A549 (cell line): ENCODE measurements at regions not wholly inside any gene's neighbourhood (a gene's known extent, or its start where the extent isn't known, plus 50 kb on each side); places are given as distances from the start of the nearest gene placed in this dataset.

Experiments used
- ATAC-seq, 2 experiments: fragments of 200-7000 bp in 1 of 2; fragments of >200 bp in 1 of 2; cut with Nextera tagmentation in 1 of 2; cut with Tn5 transposase in 1 of 2; 3 replicates each; pipeline versions ENCODE4 v1.8.0 to v1.9.1; 2018 to 2020; ENCODE audit warnings: mild to moderate bottlenecking in 1 of 2, moderate library complexity in 1 of 2
- CTCF ChIA-PET: fragments of 300-600 bp; sonication (Branson Sonifier 250); formaldehyde crosslinking; extraction: SDS; loops from one replicate; lab custom pipeline; 2021; ENCODE audit warnings: antibody characterized with exemption, inconsistent platforms; lab: Yijun Ruan, JAX
- POLR2A ChIA-PET: fragments of 350-600 bp; formaldehyde crosslinking; extraction: SDS; loops from one replicate; lab custom pipeline; 2021; ENCODE audit warnings: antibody characterized with exemption, inconsistent platforms; lab: Yijun Ruan, JAX
- DNase-seq, 2 experiments: peaks; one replicate each; pipeline versions ENCODE4 v3.0.0 to v3.0.0-alpha.2; 2011 to 2016; ENCODE audit warnings: low read depth in 1 of 2, low spot score in 1 of 2
- FAIRE-seq: peaks from 2 replicates; lab custom pipeline; 2011; peaks lifted over from hg19 to GRCh38; lab: Jason Lieb, UNC
- H3K27ac ChIP-seq, 2 experiments: fragments of >200 bp; sonication (Bioruptor Twin); formaldehyde crosslinking; 3 replicates each; pipeline ENCODE4 v1.5.1; 2016 to 2017
- H3K4me1 ChIP-seq: fragments of >200 bp; sonication (Bioruptor Twin); formaldehyde crosslinking; 3 replicates; pipeline ENCODE4 v1.6.1; 2016
- H3K4me2 ChIP-seq: fragments of >200 bp; sonication (Bioruptor Twin); formaldehyde crosslinking; 3 replicates; pipeline ENCODE4 v1.6.1; 2016
- H3K4me3 ChIP-seq: fragments of >200 bp; sonication (Bioruptor Twin); formaldehyde crosslinking; 3 replicates; pipeline ENCODE4 v1.5.1; 2016
- H3K9me3 ChIP-seq: fragments of >200 bp; sonication (Bioruptor Twin); formaldehyde crosslinking; 3 replicates; pipeline ENCODE4 v1.6.1; 2016
- CBX2 ChIP-seq: fragments of 200-600 bp; sonication (generic); IDR thresholded peaks from 2 replicates; pipeline ENCODE4 v1.6.1; 2016; ENCODE audit warnings: low read depth, mild to moderate bottlenecking, borderline replicate concordance
- CBX8 ChIP-seq: fragments of 200-600 bp; sonication (generic); IDR thresholded peaks from 2 replicates; pipeline ENCODE4 v1.6.1; 2016
- CEBPB ChIP-seq, 2 experiments: fragments of >200 bp in 1 of 2; sonication (Bioruptor Twin) in 1 of 2; formaldehyde crosslinking in 1 of 2; IDR thresholded peaks; 2 replicates each; pipeline ENCODE4 v1.6.1; 2012 to 2016
- CHD2 ChIP-seq: fragments of 150-350 bp; IDR thresholded peaks from 2 replicates; pipeline ENCODE4 v1.6.1; 2014; ENCODE audit warnings: low read length; ENCODE audit not compliant: partially characterized antibody
- CHD4 ChIP-seq: fragments of 200-600 bp; sonication (generic); IDR thresholded peaks from 2 replicates; pipeline ENCODE4 v1.6.1; 2016; ENCODE audit warnings: antibody characterized with exemption, mild to moderate bottlenecking, borderline replicate concordance
- EHF ChIP-seq: fragments of 250-450 bp; sonication (Bioruptor Pico); IDR thresholded peaks from 2 replicates; pipeline ENCODE4 v1.5.0; 2020; ENCODE audit warnings: mild to moderate bottlenecking
- EP300 ChIP-seq, 2 experiments: fragments of >200 bp; sonication (Bioruptor Twin); formaldehyde crosslinking; IDR thresholded peaks; 2 replicates in 1 of 2; 3 replicates in 1 of 2; pipeline ENCODE4 v1.6.1; 2016 to 2017
- FOSB ChIP-seq: fragments of 250-450 bp; sonication (Bioruptor Pico); IDR thresholded peaks from 2 replicates; pipeline ENCODE4 v1.5.0; 2020; ENCODE audit warnings: mild to moderate bottlenecking, moderate library complexity
- FOSL2 ChIP-seq, 2 experiments: fragments of 450-650 bp in 1 of 2; fragments of >200 bp in 1 of 2; sonication (Bioruptor Twin) in 1 of 2; formaldehyde crosslinking; IDR thresholded peaks; 2 replicates each; pipeline versions ENCODE4 v1.5.0 to v1.6.1; 2016 to 2020; ENCODE audit warnings: mild to moderate bottlenecking in 1 of 2, moderate library complexity in 1 of 2
- FOXS1 ChIP-seq: fragments of 250-450 bp; sonication (Bioruptor Pico); IDR thresholded peaks from 2 replicates; pipeline ENCODE4 v1.5.0; 2020; ENCODE audit warnings: mild to moderate bottlenecking, moderate library complexity
- HDAC2 ChIP-seq: fragments of 200-600 bp; sonication (generic); IDR thresholded peaks from 2 replicates; pipeline ENCODE4 v1.6.1; 2016
- HEYL ChIP-seq: fragments of 250-450 bp; sonication (Bioruptor Pico); IDR thresholded peaks from 2 replicates; pipeline ENCODE4 v1.8.0; 2021; ENCODE audit warnings: mild to moderate bottlenecking, moderate library complexity
- HOXB13 ChIP-seq: fragments of 250-450 bp; sonication (Bioruptor Pico); IDR thresholded peaks from 2 replicates; pipeline ENCODE4 v1.5.0; 2020; ENCODE audit warnings: low read depth, mild to moderate bottlenecking, moderate library complexity
- JUNB ChIP-seq: fragments of >200 bp; sonication (Bioruptor Twin); formaldehyde crosslinking; IDR thresholded peaks from 2 replicates; pipeline ENCODE4 v1.6.1; 2016
- KDM1A ChIP-seq: fragments of 200-600 bp; sonication (generic); IDR thresholded peaks from 2 replicates; pipeline ENCODE4 v1.6.1; 2016; ENCODE audit warnings: low read depth, mild to moderate bottlenecking
- MAFK ChIP-seq: fragments of 450-650 bp; IDR thresholded peaks from 2 replicates; pipeline ENCODE4 v1.6.1; 2014; ENCODE audit not compliant: partially characterized antibody
- MAZ ChIP-seq: fragments of 150-350 bp; IDR thresholded peaks from 2 replicates; pipeline ENCODE4 v1.6.1; 2014; ENCODE audit warnings: antibody characterized with exemption, low read depth, low read length, borderline replicate concordance
- NPAS2 ChIP-seq: fragments of 250-450 bp; sonication (Bioruptor Pico); IDR thresholded peaks from 2 replicates; pipeline ENCODE4 v1.8.0; 2022; ENCODE audit warnings: mild to moderate bottlenecking, moderate library complexity, borderline replicate concordance
- NR3C1 ChIP-seq: fragments of >200 bp; sonication (Bioruptor Twin); formaldehyde crosslinking; IDR thresholded peaks from 3 replicates; pipeline ENCODE4 v1.6.1; 2017
- RAD21 ChIP-seq, 2 experiments: fragments of >200 bp in 1 of 2; sonication (Bioruptor Twin) in 1 of 2; formaldehyde crosslinking in 1 of 2; IDR thresholded peaks in 1 of 2; conservative IDR thresholded peaks in 1 of 2; 2 replicates in 1 of 2; 3 replicates in 1 of 2; pipeline ENCODE4 v1.6.1; 2012 to 2018; ENCODE audit warnings: inconsistent platforms in 1 of 2
- RNF2 ChIP-seq: fragments of 200-600 bp; sonication (generic); IDR thresholded peaks from 2 replicates; pipeline ENCODE4 v1.6.1; 2016; ENCODE audit warnings: low read depth, mild to moderate bottlenecking, antibody characterized with exemption, moderate library complexity, borderline replicate concordance
- TP53 ChIP-seq: fragments of 250-450 bp; sonication (Bioruptor Pico); IDR thresholded peaks from 2 replicates; pipeline ENCODE4 v1.5.0; 2021; ENCODE audit warnings: mild to moderate bottlenecking, moderate library complexity
- ZNF302 ChIP-seq: fragments of 250-450 bp; sonication (Bioruptor Pico); IDR thresholded peaks from 2 replicates; pipeline ENCODE4 v1.9.0; 2021; ENCODE audit warnings: inconsistent platforms, mild to moderate bottlenecking, moderate library complexity
- ZSCAN20 ChIP-seq: fragments of 250-450 bp; sonication (Bioruptor Pico); IDR thresholded peaks from 2 replicates; pipeline ENCODE4 v1.8.0; 2022; ENCODE audit warnings: mild to moderate bottlenecking, moderate library complexity
- WGBS: methylation state at CpG from one replicate; pipeline ENCODE4 v1.1.6; 2017; ENCODE audit errors: missing lambda C conversion rate; 5-methylcytosine and 5-hydroxymethylcytosine counted together
- TF ChIP-seq, protein P1 (sequence below): fragments of 450-650 bp; IDR thresholded peaks from 2 replicates; pipeline ENCODE4 v1.6.1; 2014; ENCODE audit warnings: antibody characterized with exemption
- TF ChIP-seq, protein P2 (sequence below): IDR thresholded peaks from 2 replicates; pipeline ENCODE4 v1.6.1; 2012
- TF ChIP-seq, protein P3 (sequence below): fragments of 250-450 bp; sonication (Bioruptor Pico); IDR thresholded peaks from 2 replicates; pipeline ENCODE4 v1.5.0; 2020; ENCODE audit warnings: low read depth, mild to moderate bottlenecking, moderate library complexity

DNA sequence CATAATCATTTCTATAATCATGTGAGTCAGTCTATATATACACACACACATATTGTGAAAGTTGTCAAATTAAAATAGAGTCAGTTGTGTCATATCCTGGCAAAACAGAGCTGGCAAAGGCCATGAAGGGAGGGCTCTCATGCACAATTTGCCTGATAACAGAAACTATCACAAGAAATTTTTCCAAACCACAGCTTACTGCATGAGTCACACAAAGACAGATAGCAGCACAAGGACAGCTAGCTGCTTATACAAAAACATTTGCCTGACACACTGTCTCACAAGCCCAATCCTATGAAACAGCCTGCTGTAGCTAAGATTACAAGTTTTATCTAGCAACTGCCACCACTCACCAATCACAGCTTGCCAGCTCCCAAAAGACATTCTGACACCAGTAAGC, 848.5 kb upstream of the MAN1A1 start:
- H3K4me2 ChIP-seq, result no peak overlapping the region
- H3K4me1 ChIP-seq, result no peaks in the 10 kb centered on the region
- POLR2A ChIA-PET, result no interaction called here
- DNase-seq (no peak), FAIRE-seq (no peak), ATAC-seq (no peak)
- CTCF ChIA-PET, result no interaction called here
- no peak for TF ChIP-seq MAZ
- H3K27ac ChIP-seq, result no peak overlapping the region
- H3K9me3 ChIP-seq, result no peaks in the 10 kb centered on the region
- H3K4me3 ChIP-seq, result no peak overlapping the region

DNA sequence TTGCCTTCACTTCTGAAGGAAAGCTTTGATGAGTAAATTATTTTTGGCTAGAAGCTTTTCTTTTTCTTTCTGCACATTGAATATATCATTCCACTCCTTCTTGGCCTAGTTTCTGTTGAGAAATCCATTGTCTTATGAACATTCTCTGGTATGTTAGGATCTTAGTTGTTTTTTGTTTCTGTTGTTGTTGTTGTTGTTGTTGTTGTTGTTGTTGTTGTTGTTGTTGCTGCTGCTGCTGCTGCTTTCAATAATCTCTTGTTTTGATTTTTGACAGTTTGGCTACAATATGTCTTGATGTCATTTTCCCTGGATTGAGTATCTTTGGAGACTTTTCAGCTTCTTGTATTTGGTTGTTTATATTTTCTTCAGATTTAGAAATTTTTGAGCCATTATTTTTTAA, 836.5 kb upstream of the MAN1A1 start:
- POLR2A ChIA-PET, result no interaction called here
- no peak overlapping the region for H3K4me3 ChIP-seq
- ATAC-seq (no peak), FAIRE-seq (no peak), DNase-seq (no peak)
- no peaks in the 10 kb centered on the region for H3K9me3 ChIP-seq
- H3K27ac ChIP-seq, result no peak overlapping the region
- no peak overlapping the region for H3K4me2 ChIP-seq
- CTCF ChIA-PET, result no interaction called here
- no peak for TF ChIP-seq MAZ
- TF ChIP-seq CEBPB (IDR thresholded peaks at IDR 0.05), result no peak
- no peak for TF ChIP-seq HDAC2
- TF ChIP-seq HOXB13 (CRISPR knock-in tag), result no peak
- no peak for TF ChIP-seq TP53 (CRISPR knock-in tag)
- TF ChIP-seq RAD21 (conservative IDR thresholded peaks at IDR 0.05 in 1 of 2, IDR thresholded peaks at IDR 0.05 in 1 of 2), result no peak
- TF ChIP-seq, protein P1, sequence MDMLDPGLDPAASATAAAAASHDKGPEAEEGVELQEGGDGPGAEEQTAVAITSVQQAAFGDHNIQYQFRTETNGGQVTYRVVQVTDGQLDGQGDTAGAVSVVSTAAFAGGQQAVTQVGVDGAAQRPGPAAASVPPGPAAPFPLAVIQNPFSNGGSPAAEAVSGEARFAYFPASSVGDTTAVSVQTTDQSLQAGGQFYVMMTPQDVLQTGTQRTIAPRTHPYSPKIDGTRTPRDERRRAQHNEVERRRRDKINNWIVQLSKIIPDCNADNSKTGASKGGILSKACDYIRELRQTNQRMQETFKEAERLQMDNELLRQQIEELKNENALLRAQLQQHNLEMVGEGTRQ, result no peak
- TF ChIP-seq JUNB, result no peak
- no peak for TF ChIP-seq HEYL (CRISPR knock-in tag)
- no peak for TF ChIP-seq FOXS1 (CRISPR knock-in tag)
- TF ChIP-seq FOSL2 (IDR thresholded peaks at IDR 0.05), result no peak
- TF ChIP-seq FOSL2 (CRISPR knock-in tag; IDR thresholded peaks at IDR 0.05), result no peak
- H3K4me1 ChIP-seq, result no peaks in the 10 kb centered on the region

DNA sequence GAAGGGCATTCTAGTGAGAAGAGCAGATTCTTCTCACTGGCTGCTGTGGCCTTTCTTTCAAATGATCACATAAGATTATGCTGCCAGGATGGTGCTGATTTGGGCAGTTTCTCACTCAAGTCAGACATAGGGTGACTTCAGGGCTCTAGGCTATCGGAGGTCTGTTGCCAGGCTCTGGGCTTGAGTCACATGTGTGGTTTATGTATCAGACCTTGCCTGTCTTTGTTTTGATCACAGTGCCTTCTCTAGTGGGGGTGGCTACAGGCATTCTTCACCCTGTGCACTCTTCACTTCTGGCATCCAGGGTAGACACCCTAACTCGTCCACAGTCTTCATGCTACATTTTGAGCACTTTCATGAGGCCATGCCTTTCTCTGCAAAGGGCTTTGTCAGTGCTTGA, 823.7 kb upstream of the MAN1A1 start:
- TF ChIP-seq, protein P2, sequence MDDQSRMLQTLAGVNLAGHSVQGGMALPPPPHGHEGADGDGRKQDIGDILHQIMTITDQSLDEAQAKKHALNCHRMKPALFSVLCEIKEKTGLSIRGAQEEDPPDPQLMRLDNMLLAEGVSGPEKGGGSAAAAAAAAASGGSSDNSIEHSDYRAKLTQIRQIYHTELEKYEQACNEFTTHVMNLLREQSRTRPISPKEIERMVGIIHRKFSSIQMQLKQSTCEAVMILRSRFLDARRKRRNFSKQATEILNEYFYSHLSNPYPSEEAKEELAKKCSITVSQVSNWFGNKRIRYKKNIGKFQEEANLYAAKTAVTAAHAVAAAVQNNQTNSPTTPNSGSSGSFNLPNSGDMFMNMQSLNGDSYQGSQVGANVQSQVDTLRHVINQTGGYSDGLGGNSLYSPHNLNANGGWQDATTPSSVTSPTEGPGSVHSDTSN, result no peak
- TF ChIP-seq MAFK (no peak), CEBPB (IDR thresholded peaks at IDR 0.05) (no peak), CHD2 (no peak), EP300 (IDR thresholded peaks at IDR 0.05) (no peak), RNF2 (no peak)
- H3K4me1 ChIP-seq, result no peaks in the 10 kb centered on the region
- H3K9me3 ChIP-seq, result no peaks in the 10 kb centered on the region
- no peak overlapping the region for H3K27ac ChIP-seq
- H3K4me3 ChIP-seq, result no peak overlapping the region
- FAIRE-seq (no peak), ATAC-seq (no peak), DNase-seq (no peak)
- POLR2A ChIA-PET, result no interaction called here
- 8% methylated on average over 1 of the region's 2 CpGs for WGBS
- no peak overlapping the region for H3K4me2 ChIP-seq
- CTCF ChIA-PET, result no interaction called here

DNA sequence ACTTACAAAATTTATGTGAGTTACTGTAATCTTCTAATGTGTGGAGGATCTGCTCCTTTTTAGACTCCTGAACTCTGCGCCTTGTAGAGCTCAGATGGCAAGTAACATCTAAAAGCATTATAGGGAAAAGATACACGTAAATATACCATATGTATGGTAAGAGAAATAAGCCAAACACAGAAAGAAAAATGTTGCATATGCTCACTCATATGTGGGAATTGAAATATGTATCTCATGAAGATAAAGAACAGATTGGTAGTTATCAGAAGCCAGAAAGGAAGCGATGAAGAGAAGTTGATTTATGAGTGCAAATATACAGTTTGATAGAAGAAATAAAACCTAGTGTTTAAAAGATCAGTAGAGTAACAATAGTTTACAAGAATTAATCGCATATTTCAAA, 815.0 kb upstream of the MAN1A1 start:
- TF ChIP-seq RNF2, result no peak
- no peak for TF ChIP-seq MAFK
- no peak for TF ChIP-seq CHD2
- Histone ChIP-seq H3K4me3 (no peak overlapping the region), H3K9me3 (no peaks in the 10 kb centered on the region), H3K27ac (no peak overlapping the region), H3K4me2 (no peak overlapping the region), H3K4me1 (no peaks in the 10 kb centered on the region)
- ATAC-seq, result no peak
- WGBS, result 24% methylated on average over 4 of the region's 4 CpGs
- no peak for FAIRE-seq
- ChIA-PET CTCF (no interaction called here), POLR2A (interaction anchor here (0.6 kb wide), 1 partner anchor 1174 kb away, joined by 3 read pairs; no protein-coding TSS in a partner anchor)
- DNase-seq, result no peak

DNA sequence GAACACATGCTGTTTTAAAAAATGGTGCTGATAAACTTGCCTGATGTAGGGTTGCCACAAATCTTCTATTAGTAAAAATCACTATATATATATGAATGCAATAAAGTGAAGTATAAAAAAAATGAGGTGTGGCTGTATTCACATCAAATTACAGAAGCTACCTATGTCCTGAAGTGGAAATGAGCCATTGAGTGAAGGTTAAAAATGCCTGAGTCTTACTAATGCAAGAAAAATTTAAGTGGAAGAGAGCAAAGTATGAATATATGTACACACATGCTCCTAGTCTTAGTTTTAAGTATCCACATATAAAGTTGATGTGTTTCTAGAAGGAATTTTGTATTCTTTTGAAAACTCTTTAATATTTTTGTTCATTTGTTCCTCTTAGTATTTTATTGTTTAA, 808.3 kb upstream of the MAN1A1 start:
- DNase-seq (no peak), FAIRE-seq (no peak), ATAC-seq (no peak)
- POLR2A ChIA-PET, result no interaction called here
- no peak overlapping the region for H3K27ac ChIP-seq
- H3K4me1 ChIP-seq, result no peaks in the 10 kb centered on the region
- H3K4me2 ChIP-seq, result no peak overlapping the region
- no peaks in the 10 kb centered on the region for H3K9me3 ChIP-seq
- H3K4me3 ChIP-seq, result no peak overlapping the region
- CTCF ChIA-PET, result no interaction called here
- TF ChIP-seq NR3C1 (no peak), CBX8 (no peak), FOXS1 (CRISPR knock-in tag) (no peak), CHD4 (no peak), CBX2 (no peak), ZSCAN20 (CRISPR knock-in tag) (no peak), FOSB (no peak), RNF2 (no peak), EHF (CRISPR knock-in tag) (no peak), KDM1A (no peak), NPAS2 (CRISPR knock-in tag) (no peak), ZNF302 (CRISPR knock-in tag) (no peak)
- TF ChIP-seq, protein P3, sequence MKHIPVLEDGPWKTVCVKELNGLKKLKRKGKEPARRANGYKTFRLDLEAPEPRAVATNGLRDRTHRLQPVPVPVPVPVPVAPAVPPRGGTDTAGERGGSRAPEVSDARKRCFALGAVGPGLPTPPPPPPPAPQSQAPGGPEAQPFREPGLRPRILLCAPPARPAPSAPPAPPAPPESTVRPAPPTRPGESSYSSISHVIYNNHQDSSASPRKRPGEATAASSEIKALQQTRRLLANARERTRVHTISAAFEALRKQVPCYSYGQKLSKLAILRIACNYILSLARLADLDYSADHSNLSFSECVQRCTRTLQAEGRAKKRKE, result no peak
